PFSK-1 (cell line): ENCODE measurements at regions not wholly inside any gene's neighbourhood (a gene's known extent, or its start where the extent isn't known, plus 50 kb on each side); places are given as distances from the start of the nearest gene placed in this dataset.

Source experiments
- POLR2AphosphoS5 ChIP-seq: IDR thresholded peaks from 2 replicates; pipeline ENCODE4 v1.6.1; 2012; ENCODE audit warnings: low read depth, mild to moderate bottlenecking, control low read depth, low read length, moderate library complexity
- SIN3A ChIP-seq: IDR thresholded peaks from 2 replicates; pipeline ENCODE4 v1.6.1; 2012; ENCODE audit warnings: mild to moderate bottlenecking, low read length, moderate library complexity, borderline replicate concordance; ENCODE audit not compliant: insufficient read depth

- TF ChIP-seq SIN3A (no peak), POLR2AphosphoS5 (no peak)
Measured at GRCh38 chr4:174396599-174397110, 112.9 kb downstream of the CEP44 start.
